ENCODE measurements at regions not wholly inside any gene's neighbourhood (a gene's known extent, or its start where the extent isn't known, plus 50 kb on each side); places are given as distances from the start of the nearest gene placed in this dataset.

DNA sequence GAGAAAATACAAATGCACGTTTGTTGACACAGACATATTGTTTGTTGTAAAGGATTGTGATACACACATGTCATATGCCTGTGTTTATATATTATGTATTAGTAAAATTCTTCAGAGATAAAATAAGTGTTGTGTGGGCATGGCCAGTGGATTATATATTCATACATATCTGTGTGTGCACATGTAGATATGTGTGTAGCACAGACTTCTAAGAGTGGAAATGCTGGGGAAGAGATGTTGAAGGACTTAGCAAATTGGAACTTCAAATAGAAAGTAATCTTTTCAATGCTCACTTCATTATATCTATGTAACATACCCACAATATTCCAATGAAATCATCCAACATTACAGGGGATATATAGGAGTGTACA lies 413.2 kb downstream of the LMO7 start:
- H3K9ac ChIP-seq (ENCODE audit: low read length) = no peak overlapping the region
- no peak for DNase-seq
- TF ChIP-seq, protein P1, sequence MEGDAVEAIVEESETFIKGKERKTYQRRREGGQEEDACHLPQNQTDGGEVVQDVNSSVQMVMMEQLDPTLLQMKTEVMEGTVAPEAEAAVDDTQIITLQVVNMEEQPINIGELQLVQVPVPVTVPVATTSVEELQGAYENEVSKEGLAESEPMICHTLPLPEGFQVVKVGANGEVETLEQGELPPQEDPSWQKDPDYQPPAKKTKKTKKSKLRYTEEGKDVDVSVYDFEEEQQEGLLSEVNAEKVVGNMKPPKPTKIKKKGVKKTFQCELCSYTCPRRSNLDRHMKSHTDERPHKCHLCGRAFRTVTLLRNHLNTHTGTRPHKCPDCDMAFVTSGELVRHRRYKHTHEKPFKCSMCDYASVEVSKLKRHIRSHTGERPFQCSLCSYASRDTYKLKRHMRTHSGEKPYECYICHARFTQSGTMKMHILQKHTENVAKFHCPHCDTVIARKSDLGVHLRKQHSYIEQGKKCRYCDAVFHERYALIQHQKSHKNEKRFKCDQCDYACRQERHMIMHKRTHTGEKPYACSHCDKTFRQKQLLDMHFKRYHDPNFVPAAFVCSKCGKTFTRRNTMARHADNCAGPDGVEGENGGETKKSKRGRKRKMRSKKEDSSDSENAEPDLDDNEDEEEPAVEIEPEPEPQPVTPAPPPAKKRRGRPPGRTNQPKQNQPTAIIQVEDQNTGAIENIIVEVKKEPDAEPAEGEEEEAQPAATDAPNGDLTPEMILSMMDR (IDR thresholded peaks at IDR 0.05; ENCODE audit: low read length) = no peak
- no peak for TF ChIP-seq EZH2 (optimal IDR thresholded peaks at IDR 0.05; ENCODE audit: low read depth, low read length)
- no peak for TF ChIP-seq EZH2phosphoT487 (IDR thresholded peaks at IDR 0.05; ENCODE audit: low read length)
- H3K4me3 ChIP-seq (ENCODE audit: low read length) = no peak overlapping the region
- H3K79me2 ChIP-seq (ENCODE audit: low read length) = no peaks in the 10 kb centered on the region
- H3K27ac ChIP-seq (ENCODE audit: low read length) = no peak overlapping the region
- no peaks in the 10 kb centered on the region for H3K4me1 ChIP-seq (ENCODE audit: low read length)
- H3K9me2 ChIP-seq (replicated peaks; ENCODE audit: insufficient read depth, low read length) = no peaks in the 10 kb centered on the region
- no peaks in the 10 kb centered on the region for H3K36me3 ChIP-seq (replicated peaks; ENCODE audit: insufficient read depth, low read length)
- no peak overlapping the region for H3K4me2 ChIP-seq (ENCODE audit: low read depth, low read length)
- no peaks in the 10 kb centered on the region for H3K9me3 ChIP-seq (replicated peaks; ENCODE audit: insufficient read depth, low read length)
- H3K27me3 ChIP-seq (replicated peaks; ENCODE audit: insufficient read depth, low read length) = no peaks in the 10 kb centered on the region
- no peak overlapping the region for H2AFZ ChIP-seq (ENCODE audit: low read length)
- H3F3A ChIP-seq (ENCODE audit: insufficient read depth, low read length) = no peaks in the 10 kb centered on the region
- no peaks in the 10 kb centered on the region for H4K20me1 ChIP-seq (ENCODE audit: insufficient read depth, low read length)

- no peak overlapping the region for H3K4me3 ChIP-seq (ENCODE audit: low read length)
- no peak for DNase-seq
- no peak for TF ChIP-seq EZH2phosphoT487 (IDR thresholded peaks at IDR 0.05; ENCODE audit: low read length)
- TF ChIP-seq EZH2 (optimal IDR thresholded peaks at IDR 0.05; ENCODE audit: low read depth, low read length) = no peak
- TF ChIP-seq, protein P1 (IDR thresholded peaks at IDR 0.05; ENCODE audit: low read length) = no peak
- H3K4me2 ChIP-seq (ENCODE audit: low read depth, low read length) = no peak overlapping the region
- H3K27ac ChIP-seq (ENCODE audit: low read length) = no peak overlapping the region
- H3K9me3 ChIP-seq (replicated peaks; ENCODE audit: insufficient read depth, low read length) = no peaks in the 10 kb centered on the region
- H3K9ac ChIP-seq (ENCODE audit: low read length) = no peak overlapping the region
- H3K36me3 ChIP-seq (replicated peaks; ENCODE audit: insufficient read depth, low read length) = no peaks in the 10 kb centered on the region
- no peak overlapping the region for H2AFZ ChIP-seq (ENCODE audit: low read length)
- H4K20me1 ChIP-seq (ENCODE audit: insufficient read depth, low read length) = no peaks in the 10 kb centered on the region
- no peaks in the 10 kb centered on the region for H3K9me2 ChIP-seq (replicated peaks; ENCODE audit: insufficient read depth, low read length)
- H3F3A ChIP-seq (ENCODE audit: insufficient read depth, low read length) = no peaks in the 10 kb centered on the region
- H3K27me3 ChIP-seq (replicated peaks; ENCODE audit: insufficient read depth, low read length) = no peaks in the 10 kb centered on the region
- H3K4me1 ChIP-seq (ENCODE audit: low read length) = no peaks in the 10 kb centered on the region
- H3K79me2 ChIP-seq (ENCODE audit: low read length) = no peaks in the 10 kb centered on the region
Measured at GRCh38 chr13:76048675-76049375, 412.7 kb downstream of the LMO7 start.

GRCh38 chr13:76048131-76048530 lies 412.0 kb downstream of the LMO7 start:
- Histone ChIP-seq H3K4me2 (ENCODE audit: low read depth, low read length) (no peak overlapping the region), H3K9ac (ENCODE audit: low read length) (no peak overlapping the region), H3F3A (ENCODE audit: insufficient read depth, low read length) (no peaks in the 10 kb centered on the region), H3K4me3 (ENCODE audit: low read length) (no peak overlapping the region), H3K27me3 (replicated peaks; ENCODE audit: insufficient read depth, low read length) (no peaks in the 10 kb centered on the region), H3K9me2 (replicated peaks; ENCODE audit: insufficient read depth, low read length) (no peaks in the 10 kb centered on the region), H2AFZ (ENCODE audit: low read length) (no peak overlapping the region), H3K79me2 (ENCODE audit: low read length) (no peaks in the 10 kb centered on the region), H3K36me3 (replicated peaks; ENCODE audit: insufficient read depth, low read length) (no peaks in the 10 kb centered on the region), H3K27ac (ENCODE audit: low read length) (no peak overlapping the region), H4K20me1 (ENCODE audit: insufficient read depth, low read length) (no peaks in the 10 kb centered on the region), H3K4me1 (ENCODE audit: low read length) (no peaks in the 10 kb centered on the region), H3K9me3 (replicated peaks; ENCODE audit: insufficient read depth, low read length) (no peaks in the 10 kb centered on the region)
- TF ChIP-seq EZH2phosphoT487 (IDR thresholded peaks at IDR 0.05; ENCODE audit: low read length) (no peak), EZH2 (optimal IDR thresholded peaks at IDR 0.05; ENCODE audit: low read depth, low read length) (no peak)
- TF ChIP-seq, protein P1 (IDR thresholded peaks at IDR 0.05; ENCODE audit: low read length) = no peak
- no peak for DNase-seq

Data from MM.1S (cell line).